GM21737 (cell line): ENCODE measurements at regions not wholly inside any gene's neighbourhood (a gene's known extent, or its start where the extent isn't known, plus 50 kb on each side); places are given as distances from the start of the nearest gene placed in this dataset.
"Not testable (repeated sequence)": the region's sequence is repeated elsewhere in the genome, so short reads cannot be mapped to it uniquely, and the experiment has no call there.

Experiments
- ATAC-seq: cut with Tn5 transposase; IDR thresholded peaks from one replicate; pipeline ENCODE4 v1.9.1; 2021; ENCODE audit warnings: mild to moderate bottlenecking, moderate library complexity; ENCODE audit not compliant: unreplicated experiment

DNA sequence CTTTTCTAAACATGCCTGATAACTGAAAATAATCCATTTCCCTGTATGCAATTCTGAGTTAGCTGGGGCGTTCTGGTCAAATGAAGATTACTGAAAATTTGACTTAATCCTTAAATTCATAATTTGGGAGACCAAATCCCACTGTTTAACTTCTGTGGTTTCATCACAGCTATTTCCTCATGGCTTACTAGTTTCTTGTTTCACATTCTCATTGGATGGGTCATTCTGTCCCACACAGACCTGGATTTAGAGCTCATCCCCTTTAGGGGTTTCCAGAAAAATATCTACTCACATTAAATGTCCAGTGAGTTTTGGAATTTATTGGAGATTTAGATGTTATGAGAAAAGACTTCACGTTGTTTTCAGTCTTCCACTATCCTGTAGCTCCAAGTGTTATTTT lies 709.3 kb upstream of the KLHL1 start:
- no peak for ATAC-seq

DNA sequence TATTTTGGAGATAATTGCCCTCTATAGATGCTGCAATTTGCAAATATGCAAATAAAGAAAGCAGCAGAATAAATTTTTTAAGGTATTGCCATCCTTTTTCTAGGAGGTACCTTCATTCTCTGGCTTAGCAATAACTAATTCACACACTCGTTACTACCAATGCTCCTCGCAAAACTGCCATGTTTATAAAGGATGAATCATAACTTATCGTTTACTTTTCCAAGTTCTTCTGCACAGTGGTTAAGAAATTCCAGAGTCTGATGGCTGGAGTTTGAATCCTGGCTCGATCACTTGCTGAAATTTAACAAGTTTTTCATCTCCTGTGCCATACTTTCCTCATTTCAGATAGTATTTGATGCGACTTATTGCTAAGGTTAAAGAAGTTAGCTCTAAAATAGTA lies 708.6 kb upstream of the KLHL1 start:
- ATAC-seq = no peak

DNA sequence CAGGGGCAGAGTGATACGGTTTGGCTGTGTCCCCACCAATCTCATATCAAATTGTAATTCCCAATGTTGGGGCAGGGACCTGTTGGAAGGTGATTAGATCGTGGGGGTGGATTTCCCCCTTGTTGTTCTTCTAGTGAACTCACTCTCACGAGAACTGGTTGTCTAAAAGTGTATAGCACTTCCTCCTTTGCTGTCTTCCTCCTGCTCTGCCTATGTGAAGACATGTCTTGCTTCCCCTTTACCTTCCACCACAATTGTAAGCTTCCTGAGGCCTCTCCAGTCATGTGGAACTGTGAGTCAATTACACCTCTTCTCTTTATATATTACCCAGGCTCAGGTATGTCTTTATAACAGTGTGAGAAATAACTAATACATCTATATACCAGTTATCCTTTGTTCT lies 706.4 kb upstream of the KLHL1 start:
- no peak for ATAC-seq

DNA sequence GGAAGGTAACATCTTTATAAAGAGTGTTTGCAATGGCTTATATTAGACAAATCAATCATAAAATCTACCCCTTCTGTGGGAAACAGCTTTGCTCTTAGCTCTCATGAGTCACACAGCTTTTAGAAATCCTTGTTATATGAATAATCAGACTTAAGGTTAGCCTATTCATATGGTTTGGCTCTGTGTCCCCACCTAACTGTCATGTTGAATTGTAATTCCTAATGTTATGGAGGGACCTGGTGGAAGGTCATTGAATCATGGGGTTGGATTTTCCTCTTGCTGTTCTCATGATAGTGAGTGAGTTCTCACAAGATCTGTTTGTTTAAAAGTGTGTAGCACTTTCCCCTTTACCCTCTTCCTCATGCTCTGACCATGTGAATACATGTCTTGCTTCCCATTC lies 704.2 kb upstream of the KLHL1 start:
- ATAC-seq = no peak

DNA sequence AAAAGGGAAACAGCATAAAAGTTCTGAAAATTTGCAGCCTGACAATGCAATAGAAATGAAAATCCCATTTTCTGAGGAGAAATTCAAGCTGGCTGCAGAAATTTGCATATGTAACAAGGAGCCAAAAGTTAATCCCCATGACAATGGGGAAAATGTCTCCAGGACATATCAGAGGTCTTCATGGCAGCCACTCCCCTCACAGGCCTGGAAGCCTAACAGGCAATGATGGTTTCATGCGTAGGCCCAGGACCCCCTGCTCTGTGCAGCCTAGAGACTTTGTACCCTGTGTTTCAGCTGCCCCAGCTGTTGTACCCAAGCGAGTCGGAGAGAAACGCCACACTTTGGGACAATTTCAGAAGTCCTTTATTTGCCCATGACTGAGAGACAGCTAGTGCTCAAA lies 701.3 kb upstream of the KLHL1 start:
- no peak for ATAC-seq

DNA sequence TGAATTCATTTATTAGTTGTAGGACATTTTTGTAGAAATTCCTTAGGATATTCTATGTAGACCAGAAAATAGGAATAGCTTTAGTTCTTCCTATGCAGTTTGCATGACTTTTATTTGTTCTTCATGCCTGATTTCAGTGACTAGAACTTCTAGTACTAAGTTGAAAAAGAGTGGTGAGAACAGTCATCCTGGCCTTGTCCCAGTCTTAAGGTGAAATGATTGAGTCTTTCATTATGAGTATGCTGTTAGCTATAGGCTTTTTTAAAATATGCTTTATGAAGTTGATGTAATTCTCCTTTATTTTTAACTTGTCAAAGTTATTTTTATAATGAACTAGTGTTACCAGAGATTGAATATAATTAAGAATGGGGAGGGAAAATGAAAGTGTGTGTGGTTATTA lies 690.1 kb upstream of the KLHL1 start:
- no peak for ATAC-seq

DNA sequence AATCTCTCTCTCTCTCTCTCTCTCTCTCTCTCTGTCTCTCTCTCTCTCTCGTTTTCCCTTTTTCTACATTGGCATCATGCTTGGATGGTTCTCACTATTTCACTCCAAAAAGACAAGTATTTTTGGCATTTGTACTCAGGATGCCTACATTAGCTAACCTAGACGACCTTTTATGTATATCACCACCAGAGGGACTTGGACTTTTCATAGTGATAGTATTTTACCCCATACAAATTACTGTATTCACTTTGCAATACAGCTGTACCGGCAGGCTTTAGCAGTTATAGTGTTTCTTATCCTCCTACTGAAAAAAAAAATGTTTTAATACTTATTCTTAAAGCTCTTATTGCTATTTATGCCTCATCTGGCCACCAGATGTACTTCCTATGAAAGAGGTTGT lies 687.2 kb upstream of the KLHL1 start:
- no peak for ATAC-seq

DNA sequence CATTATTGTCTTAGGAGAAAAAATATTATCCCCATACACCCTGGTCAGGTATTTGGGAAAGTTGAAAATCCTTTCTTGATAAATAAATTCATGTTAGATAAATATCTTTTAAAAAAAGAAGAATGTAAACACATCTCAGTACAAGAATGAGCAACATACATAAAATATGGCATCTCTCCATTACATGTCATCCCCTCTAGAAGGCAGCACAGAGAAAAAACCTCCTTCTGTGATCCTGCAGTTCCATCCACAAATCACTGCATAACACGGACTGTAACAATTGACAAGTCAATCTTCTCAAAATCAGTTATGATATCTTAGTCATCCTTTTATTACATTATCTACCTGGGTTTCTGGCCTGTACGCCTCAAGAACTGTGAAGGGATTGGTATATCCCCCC lies 683.9 kb upstream of the KLHL1 start:
- ATAC-seq = no peak

DNA sequence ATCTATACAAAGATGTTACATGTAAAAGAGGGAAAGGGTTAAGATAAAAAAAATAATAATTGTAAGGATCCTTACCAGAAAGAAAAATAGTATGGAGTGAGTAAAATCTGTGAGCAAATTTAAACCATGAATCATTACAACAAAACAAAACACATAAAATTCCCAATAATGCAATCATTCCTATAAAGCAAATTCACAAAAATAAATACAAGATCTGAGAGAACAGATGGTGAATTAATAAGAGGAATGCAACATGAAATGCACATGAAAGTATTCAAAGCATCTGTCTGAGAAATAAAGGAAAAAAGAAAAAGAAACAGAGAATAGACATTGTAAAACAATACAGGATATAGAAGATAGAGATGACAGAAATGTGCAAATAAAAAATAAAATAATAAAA lies 681.5 kb upstream of the KLHL1 start:
- ATAC-seq = no peak

DNA sequence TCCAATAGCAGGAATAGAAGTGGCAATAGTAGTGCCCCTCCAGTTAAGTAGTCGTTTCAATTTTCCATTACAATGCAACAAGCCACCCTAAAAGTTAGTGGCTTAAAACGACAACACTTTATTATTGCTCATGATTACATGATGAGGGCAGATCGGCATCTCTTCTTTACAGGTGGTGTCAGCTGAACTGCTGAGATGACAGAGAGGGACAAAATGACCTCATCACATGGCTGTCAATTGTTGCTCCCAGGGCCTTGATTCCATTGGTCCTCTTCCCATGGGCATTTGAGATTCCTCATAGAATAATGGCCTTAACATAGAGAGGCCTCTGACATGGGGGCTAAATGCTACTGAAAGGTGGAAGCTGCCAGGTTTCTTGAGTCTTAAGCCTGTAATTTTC lies 679.8 kb upstream of the KLHL1 start:
- ATAC-seq = no peak

DNA sequence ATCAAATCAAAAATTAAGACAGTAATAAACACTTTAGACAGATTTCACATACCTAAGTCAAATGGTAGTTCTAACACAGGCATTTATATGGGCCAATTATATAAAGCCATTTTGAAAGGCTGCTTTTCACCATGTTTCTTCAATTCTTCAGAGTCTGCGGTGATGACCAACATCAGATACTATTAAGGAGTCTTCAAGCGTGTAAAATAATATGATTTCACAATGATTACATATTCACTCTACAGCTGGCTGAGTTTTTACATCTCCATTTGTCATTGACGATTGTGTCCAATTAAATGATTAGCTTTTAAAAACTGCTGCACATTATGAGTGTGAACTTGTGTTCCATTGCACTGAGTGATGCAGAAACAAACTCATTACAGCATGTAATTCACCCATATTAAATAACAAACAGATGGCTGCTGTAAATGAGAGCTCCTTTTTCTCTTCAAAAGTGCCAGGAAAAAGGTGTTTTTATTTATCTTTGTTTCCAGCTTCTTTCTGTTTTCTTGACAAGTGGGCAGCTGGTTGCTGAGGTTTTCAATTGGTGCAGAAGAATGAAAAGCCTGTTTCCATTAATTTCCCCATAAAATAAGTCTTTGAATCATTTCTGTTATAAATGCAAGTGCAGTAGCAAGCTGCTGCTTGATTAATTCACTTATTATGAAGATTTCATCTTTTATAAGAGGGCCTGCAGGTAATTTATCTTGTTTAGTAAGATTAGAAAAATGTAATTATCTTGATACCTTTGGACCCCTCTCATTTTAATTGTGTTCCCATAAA lies 676.1 kb upstream of the KLHL1 start:
- ATAC-seq = no peak

DNA sequence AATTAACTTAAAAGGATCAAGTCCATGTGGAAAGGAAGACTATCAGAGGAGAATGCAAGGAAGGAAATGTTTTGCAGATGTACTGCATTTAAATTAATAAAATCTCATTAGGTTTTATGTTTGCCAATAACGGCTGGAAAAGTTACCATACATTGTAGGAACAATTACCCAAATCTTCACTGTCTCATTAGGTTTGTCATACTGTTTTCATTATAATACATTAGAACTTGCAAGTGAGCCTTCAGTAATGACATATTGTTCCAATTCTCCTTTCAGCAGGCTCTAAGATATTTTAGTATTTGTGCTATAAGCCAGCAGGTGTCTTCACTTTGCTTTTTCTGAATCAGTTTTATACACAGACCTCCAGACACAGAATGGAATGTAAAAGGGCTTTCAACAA lies 661.6 kb upstream of the KLHL1 start:
- ATAC-seq = no peak

DNA sequence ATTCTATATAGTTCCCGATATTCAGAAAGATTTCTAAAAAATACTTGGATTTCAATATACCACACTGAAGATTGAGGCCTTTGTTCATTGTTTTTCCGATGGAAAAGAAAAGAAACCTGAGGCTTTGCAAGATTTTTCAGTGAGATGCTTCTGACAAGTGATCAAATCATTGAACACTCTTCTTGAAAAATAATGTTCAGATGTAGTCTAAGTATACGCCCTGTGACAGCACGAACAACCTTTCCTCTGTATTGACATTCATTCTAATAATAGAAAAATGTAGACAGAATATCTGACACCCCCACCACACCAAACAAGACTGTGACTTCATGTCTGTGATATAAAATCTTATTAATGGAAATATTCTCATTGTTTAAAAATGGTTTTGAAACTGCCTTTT lies 650.7 kb upstream of the KLHL1 start:
- ATAC-seq = no peak

DNA sequence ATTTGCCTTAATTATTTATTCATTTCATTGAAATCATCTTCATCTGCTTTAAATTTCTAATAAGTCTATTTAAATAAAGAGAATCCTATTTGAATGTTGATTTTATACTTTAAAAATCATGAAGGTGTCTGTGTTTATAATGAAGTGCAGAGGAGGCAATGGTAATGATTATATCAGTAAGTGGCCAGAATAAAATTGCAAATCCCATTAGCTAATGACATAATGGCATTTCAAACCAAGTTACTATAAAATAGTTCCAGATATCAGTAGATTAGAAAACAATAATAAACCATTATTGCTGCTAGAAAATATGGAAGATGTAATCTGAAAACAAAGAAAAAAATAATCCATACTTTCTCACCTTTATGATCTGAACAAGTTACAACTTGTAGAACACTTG lies 647.8 kb upstream of the KLHL1 start:
- ATAC-seq = no peak

DNA sequence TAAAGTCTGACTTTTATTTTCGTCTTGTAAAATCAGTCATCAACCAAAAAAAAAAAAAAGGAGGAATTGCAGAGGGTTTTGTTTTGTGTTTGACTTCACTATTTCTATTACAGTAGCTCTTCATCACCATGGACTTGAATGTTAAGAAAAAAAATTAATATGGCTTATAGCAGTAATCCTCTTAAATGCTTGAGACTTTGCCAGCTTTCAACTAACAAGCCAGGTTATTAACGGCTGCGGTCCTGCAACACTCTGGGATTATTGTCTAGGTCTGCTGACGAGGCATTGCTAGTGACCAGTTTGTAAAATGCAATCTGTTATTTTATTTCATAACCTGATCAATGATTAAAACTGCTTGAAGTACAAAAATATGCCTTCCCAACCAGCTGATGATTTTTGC lies 647.2 kb upstream of the KLHL1 start:
- no peak for ATAC-seq

DNA sequence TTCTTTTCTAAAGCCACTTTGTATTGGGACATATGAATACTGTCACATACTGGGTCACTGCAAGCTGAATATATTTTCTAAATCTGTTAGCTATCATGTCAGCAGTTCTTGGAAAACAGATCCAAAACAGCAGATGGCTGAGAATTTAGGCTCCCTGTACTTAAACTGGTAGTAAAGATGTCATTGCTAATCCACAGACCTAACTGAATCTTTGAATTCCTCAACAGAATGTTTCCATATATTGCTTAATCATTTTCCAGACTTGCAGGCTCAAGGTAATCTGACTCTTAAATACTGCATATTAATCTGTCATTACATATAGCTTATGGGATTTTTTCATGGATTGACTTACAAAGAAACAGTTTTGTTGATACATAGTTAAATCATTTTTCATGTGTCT lies 639.0 kb upstream of the KLHL1 start:
- ATAC-seq = no peak

DNA sequence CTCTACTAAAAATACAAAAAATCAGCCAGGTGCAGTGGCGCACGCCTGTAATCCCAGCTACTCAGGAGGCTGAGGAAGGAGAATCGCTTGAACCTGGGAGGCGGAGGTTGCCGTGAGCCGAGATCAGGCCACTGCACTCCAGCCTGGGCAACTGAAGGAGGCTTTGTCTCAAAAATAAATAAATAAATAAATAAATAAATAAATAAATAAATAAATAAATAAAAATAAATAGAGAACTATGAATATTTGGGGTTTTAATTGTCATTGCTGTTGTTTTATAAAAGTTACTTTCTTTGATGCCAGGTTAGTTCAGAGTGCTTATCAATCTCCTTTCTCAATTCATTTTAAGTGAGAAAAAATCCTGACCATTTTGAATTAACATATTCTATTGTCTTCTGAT lies 638.2 kb upstream of the KLHL1 start:
- not testable (repeated sequence) for ATAC-seq

DNA sequence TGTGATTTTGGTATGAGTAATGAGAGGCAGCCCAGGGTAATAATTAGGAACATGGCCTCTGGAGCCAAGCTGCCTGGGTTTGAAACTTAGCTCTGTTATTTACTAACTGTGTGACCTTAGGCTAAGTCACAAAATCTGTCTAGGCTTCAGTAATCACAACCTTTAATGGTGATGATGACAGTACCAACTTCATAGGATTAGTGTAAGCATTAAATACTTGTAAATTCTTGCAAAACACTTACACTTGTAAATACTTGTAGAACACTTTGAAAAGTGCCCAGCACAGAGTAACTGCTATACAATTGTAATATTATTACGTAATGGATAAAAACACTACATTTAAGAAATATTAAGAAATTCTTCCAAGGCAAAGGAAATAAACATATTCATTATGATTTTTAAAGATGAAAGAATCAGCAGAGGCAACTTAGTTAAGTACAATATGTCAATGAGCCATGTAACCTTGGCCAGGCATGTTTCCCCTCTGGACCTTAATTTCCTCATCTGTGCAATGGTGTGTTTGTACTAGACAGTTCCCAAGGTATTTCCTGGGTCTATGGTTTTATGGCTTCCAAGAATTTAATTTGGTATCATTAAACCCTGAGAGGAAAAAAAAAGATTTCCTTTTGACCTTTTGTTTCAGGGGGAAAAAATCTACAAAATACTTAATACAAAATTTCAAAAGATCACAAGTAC lies 628.5 kb upstream of the KLHL1 start:
- no peak for ATAC-seq

DNA sequence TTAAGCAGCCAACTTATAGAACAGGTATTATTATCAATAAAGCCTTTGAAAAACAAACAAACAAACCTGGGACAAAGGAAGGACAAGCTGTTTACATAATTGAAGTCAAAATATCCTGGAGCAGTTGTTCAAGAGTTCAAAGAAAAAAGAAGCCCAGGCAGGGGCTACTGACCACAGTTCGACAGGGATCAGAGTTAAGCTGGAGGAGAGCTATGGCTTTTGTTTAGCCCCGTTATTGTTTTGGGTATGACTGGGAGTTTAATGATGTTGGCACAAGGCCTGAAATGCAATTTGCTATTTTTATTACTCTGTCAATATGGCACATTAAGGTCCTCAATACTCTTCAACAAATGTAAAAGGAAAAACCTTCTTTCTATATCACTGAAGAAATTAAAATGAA lies 624.4 kb upstream of the KLHL1 start:
- ATAC-seq = no peak

DNA sequence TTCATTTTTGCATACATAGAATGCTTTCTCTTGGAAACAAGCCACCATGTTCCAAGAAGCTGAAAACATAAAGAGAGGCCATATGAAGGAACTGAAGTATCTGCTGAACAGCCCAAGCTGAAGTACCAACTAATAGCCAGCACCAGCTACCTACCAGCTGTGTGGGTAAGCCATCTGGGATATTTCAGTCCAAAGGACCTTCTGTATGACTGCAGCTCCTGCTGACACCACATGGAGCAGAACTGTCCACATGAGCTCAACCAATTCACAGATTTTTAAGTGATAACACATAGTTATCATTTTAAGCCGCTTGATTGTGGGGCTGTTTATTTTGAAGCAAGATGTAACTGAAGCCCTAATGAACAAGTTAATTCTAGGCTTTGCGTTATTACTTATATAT lies 621.1 kb upstream of the KLHL1 start:
- no peak for ATAC-seq

DNA sequence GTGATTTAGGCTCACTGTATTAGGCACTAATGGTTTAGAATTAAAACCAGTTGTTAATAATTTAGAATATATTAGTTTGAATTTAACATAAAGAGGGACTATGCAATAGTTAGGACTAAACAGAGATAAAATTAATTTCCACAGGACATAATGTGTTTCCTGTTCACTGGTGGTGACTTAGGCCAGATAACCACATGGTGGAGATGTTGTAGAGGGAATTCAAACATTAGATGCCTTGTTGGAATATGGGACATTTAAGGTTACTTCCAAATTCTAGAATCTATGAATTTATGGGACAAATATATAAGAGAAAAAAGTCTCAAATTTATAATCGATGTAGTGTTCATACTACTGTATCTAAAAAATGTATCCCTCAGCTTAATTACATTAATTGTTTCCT lies 615.5 kb upstream of the KLHL1 start:
- ATAC-seq = no peak

DNA sequence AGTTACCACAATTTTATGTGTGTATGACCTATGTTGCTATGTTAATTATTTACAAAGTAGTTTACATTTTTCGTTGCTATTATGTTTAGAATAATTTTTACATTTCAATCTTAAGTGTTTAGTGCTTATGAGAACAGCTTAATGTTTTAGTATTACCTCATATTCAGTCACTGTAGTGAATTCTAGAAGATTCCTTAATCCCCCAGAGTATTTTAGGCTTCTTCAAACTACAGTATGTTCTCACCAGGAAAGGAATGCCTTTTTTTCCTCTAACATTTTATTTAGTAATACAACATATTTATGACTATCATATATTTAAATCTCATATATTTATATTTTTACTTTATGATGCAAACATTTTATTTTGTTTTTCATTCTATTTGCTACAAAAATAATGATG lies 612.1 kb upstream of the KLHL1 start:
- ATAC-seq = no peak

DNA sequence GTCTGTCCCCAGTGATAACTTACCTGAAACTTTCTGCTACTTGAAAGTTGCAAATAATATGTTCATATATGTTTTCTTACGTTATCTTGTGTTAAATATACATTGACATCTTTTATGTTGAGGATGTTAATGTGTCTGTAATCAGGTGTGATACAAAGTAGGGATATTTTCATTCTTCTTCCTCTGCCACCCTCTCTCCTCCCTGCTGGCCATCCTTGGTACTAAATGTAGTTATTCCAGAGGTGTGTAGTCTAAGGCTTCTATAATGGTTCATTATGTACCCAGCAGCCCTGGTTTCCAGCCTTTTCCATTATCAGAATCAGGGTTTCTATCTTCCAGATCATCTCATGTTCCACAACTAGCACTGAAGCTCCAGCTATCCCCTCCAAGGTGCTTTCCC lies 606.7 kb upstream of the KLHL1 start:
- no peak for ATAC-seq
